HFFc6 (cell line): ENCODE measurements at regions not wholly inside any gene's neighbourhood (a gene's known extent, or its start where the extent isn't known, plus 50 kb on each side); places are given as distances from the start of the nearest gene placed in this dataset.

Experiments
- DNase-seq: peaks from one replicate; pipeline ENCODE4 v3.0.0-alpha.2; 2018
- H3K27ac Mint-ChIP-seq: 2 replicates; pipeline ENCODE4 v1.8.0; 2020; ENCODE audit warnings: mild to moderate bottlenecking, mixed read lengths
- H3K27me3 Mint-ChIP-seq: 2 replicates; pipeline ENCODE4 v1.8.0; 2021; ENCODE audit warnings: mild to moderate bottlenecking, moderate library complexity, mixed read lengths; ENCODE audit not compliant: insufficient read depth
- H3K36me3 Mint-ChIP-seq: 2 replicates; pipeline ENCODE4 v1.8.0; 2021; ENCODE audit warnings: low read depth, mixed read lengths
- H3K4me1 Mint-ChIP-seq: 2 replicates; pipeline ENCODE4 v1.8.0; 2020; ENCODE audit warnings: low read depth, mixed read lengths
- H3K4me3 Mint-ChIP-seq: 2 replicates; pipeline ENCODE4 v1.8.0; 2020; ENCODE audit warnings: mild to moderate bottlenecking, moderate library complexity, mixed read lengths
- H3K9me3 Mint-ChIP-seq: 2 replicates; pipeline ENCODE4 v1.8.0; 2020; ENCODE audit warnings: mild to moderate bottlenecking, mixed read lengths
- CTCF ChIP-seq: fragments of 200-600 bp; sonication (generic); IDR thresholded peaks from 2 replicates; pipeline ENCODE4 v1.5.0; 2021; ENCODE audit warnings: antibody characterized with exemption, mild to moderate bottlenecking

GRCh38 chr4:36556984-36557383 is 275.6 kb downstream of the DTHD1 start:
- H3K4me3 Mint-ChIP-seq = no peak overlapping the region
- H3K9me3 Mint-ChIP-seq = peaks cover 39% of the 10 kb centered on the region
- H3K27me3 Mint-ChIP-seq = no peaks in the 10 kb centered on the region
- peaks cover 4% of the 10 kb centered on the region; the same call in 1 of the 2 replicates for H3K36me3 Mint-ChIP-seq
- H3K27ac Mint-ChIP-seq = no peak overlapping the region
- TF ChIP-seq CTCF = no peak
- DNase-seq = no peak
- no peaks in the 10 kb centered on the region for H3K4me1 Mint-ChIP-seq

- TF ChIP-seq CTCF = no peak
- no peaks in the 10 kb centered on the region for H3K27me3 Mint-ChIP-seq
- no peaks in the 10 kb centered on the region for H3K4me1 Mint-ChIP-seq
- H3K36me3 Mint-ChIP-seq = no peaks in the 10 kb centered on the region; the same call in 1 of the 2 replicates
- H3K27ac Mint-ChIP-seq = no peak overlapping the region
- no peak overlapping the region for H3K4me3 Mint-ChIP-seq
- DNase-seq = no peak
- H3K9me3 Mint-ChIP-seq = peaks cover 61% of the 10 kb centered on the region
These were observed 287.2 kb downstream of the DTHD1 start for GRCh38 chr4:36568575-36568974.

- Mint-ChIP-seq H3K9me3 (peaks cover 41% of the 10 kb centered on the region), H3K27me3 (peaks cover 2% of the 10 kb centered on the region; the same call in 1 of the 2 replicates), H3K27ac (no peak overlapping the region), H3K4me1 (no peaks in the 10 kb centered on the region), H3K4me3 (no peak overlapping the region), H3K36me3 (no peaks in the 10 kb centered on the region; the same call in 1 of the 2 replicates)
- TF ChIP-seq CTCF = no peak
- no peak for DNase-seq
These were observed 292.0 kb downstream of the DTHD1 start for GRCh38 chr4:36573441-36573840.

- DNase-seq = no peak
- TF ChIP-seq CTCF = no peak
- Mint-ChIP-seq H3K27me3 (peaks cover 2% of the 10 kb centered on the region; the same call in 1 of the 2 replicates), H3K4me3 (no peak overlapping the region), H3K4me1 (no peaks in the 10 kb centered on the region), H3K9me3 (peaks cover 42% of the 10 kb centered on the region), H3K27ac (no peak overlapping the region), H3K36me3 (no peaks in the 10 kb centered on the region; the same call in 1 of the 2 replicates)
These were observed 293.4 kb downstream of the DTHD1 start for GRCh38 chr4:36574816-36575215.

- no peak overlapping the region for H3K27ac Mint-ChIP-seq
- no peak for TF ChIP-seq CTCF
- no peak for DNase-seq
- 0 out of 2 replicates have a peak, but pooled peaks cover 4% of the 10 kb centered on the region for H3K36me3 Mint-ChIP-seq
- H3K9me3 Mint-ChIP-seq = peaks cover 62% of the 10 kb centered on the region
- H3K4me1 Mint-ChIP-seq = no peaks in the 10 kb centered on the region
- no peaks in the 10 kb centered on the region for H3K27me3 Mint-ChIP-seq
- H3K4me3 Mint-ChIP-seq = no peak overlapping the region
These were observed 300.8 kb downstream of the DTHD1 start for GRCh38 chr4:36582198-36582597.
